Left ventricle myocardium inferior (tissue), 1 donor: ENCODE measurements at regions not wholly inside any gene's neighbourhood (a gene's known extent, or its start where the extent isn't known, plus 50 kb on each side); places are given as distances from the start of the nearest gene placed in this dataset.

Experiments
- DNase-seq: peaks from one replicate; pipeline ENCODE4 v3.0.0-alpha.2; 2020
- H3K27ac ChIP-seq: fragments of 200-600 bp; replicated peaks from 2 replicates; pipeline ENCODE4 v1.8.0; 2021
- H3K27me3 ChIP-seq: fragments of 200-600 bp; 2 replicates; pipeline ENCODE4 v1.8.0; 2021; ENCODE audit warnings: low read depth
- H3K36me3 ChIP-seq: fragments of 200-600 bp; 2 replicates; pipeline ENCODE4 v1.8.0; 2021
- H3K4me1 ChIP-seq: fragments of 200-600 bp; 2 replicates; pipeline ENCODE4 v1.8.0; 2021
- H3K4me3 ChIP-seq: fragments of 200-600 bp; 2 replicates; pipeline ENCODE4 v1.8.0; 2021; ENCODE audit warnings: mild to moderate bottlenecking, moderate library complexity
- H3K9me3 ChIP-seq: fragments of 200-600 bp; replicated peaks from 2 replicates; pipeline ENCODE4 v1.8.0; 2021
- CTCF ChIP-seq: fragments of 200-600 bp; IDR thresholded peaks from 2 replicates; pipeline ENCODE4 v1.8.0; 2021; ENCODE audit warnings: antibody characterized with exemption, mild to moderate bottlenecking, borderline replicate concordance
- intact Hi-C: fragments of 100-400 bp; cut with micrococcal nuclease; formaldehyde crosslinking; loops from one replicate; pipeline ENCODE4 v1.11.0; 2022
- donor health status: DM: no; HTN: yes; CAD: no; lungs with severe emphysema.

GRCh38 chr2:60251247-60251646, 302.2 kb downstream of the BCL11A start:
- intact Hi-C loops = no loop called here
- no peak for TF ChIP-seq CTCF
- H3K27me3 ChIP-seq = no peaks in the 10 kb centered on the region
- no peak for DNase-seq
- no peaks in the 10 kb centered on the region for H3K36me3 ChIP-seq
- H3K9me3 ChIP-seq = no peaks in the 10 kb centered on the region
- no peak overlapping the region for H3K27ac ChIP-seq
- no peaks in the 10 kb centered on the region for H3K4me1 ChIP-seq
- H3K4me3 ChIP-seq = no peak overlapping the region

GRCh38 chr2:60249879-60250278, 303.6 kb downstream of the BCL11A start:
- Histone ChIP-seq H3K27ac (no peak overlapping the region), H3K4me3 (no peak overlapping the region), H3K27me3 (no peaks in the 10 kb centered on the region), H3K36me3 (no peaks in the 10 kb centered on the region), H3K4me1 (no peaks in the 10 kb centered on the region), H3K9me3 (no peaks in the 10 kb centered on the region)
- intact Hi-C loops = no loop called here
- DNase-seq = no peak
- TF ChIP-seq CTCF = no peak

GRCh38 chr2:60247471-60247870, 306.0 kb downstream of the BCL11A start:
- Histone ChIP-seq H3K27me3 (no peaks in the 10 kb centered on the region), H3K27ac (no peak overlapping the region), H3K4me3 (no peak overlapping the region), H3K9me3 (no peaks in the 10 kb centered on the region), H3K36me3 (no peaks in the 10 kb centered on the region), H3K4me1 (no peaks in the 10 kb centered on the region)
- no peak for TF ChIP-seq CTCF
- intact Hi-C loops = no loop called here
- no peak for DNase-seq

GRCh38 chr2:60246583-60246982, 306.9 kb downstream of the BCL11A start:
- H3K27ac ChIP-seq = no peak overlapping the region

GRCh38 chr2:60234274-60234986, 319.0 kb downstream of the BCL11A start:
- no peak overlapping the region for H3K4me3 ChIP-seq
- H3K27me3 ChIP-seq = no peaks in the 10 kb centered on the region
- no peaks in the 10 kb centered on the region for H3K4me1 ChIP-seq
- intact Hi-C loops = no loop called here
- no peak for TF ChIP-seq CTCF
- H3K27ac ChIP-seq = no peak overlapping the region
- H3K9me3 ChIP-seq = peaks cover 37% of the 10 kb centered on the region
- H3K36me3 ChIP-seq = no peaks in the 10 kb centered on the region
- no peak for DNase-seq

More at GRCh38 chr2:60246583-60246982, 306.9 kb downstream of the BCL11A start:
- H3K27me3 ChIP-seq = no peaks in the 10 kb centered on the region
- DNase-seq = no peak
- H3K9me3 ChIP-seq = no peaks in the 10 kb centered on the region
- no peak overlapping the region for H3K4me3 ChIP-seq
- no peaks in the 10 kb centered on the region for H3K36me3 ChIP-seq
- no peaks in the 10 kb centered on the region for H3K4me1 ChIP-seq
- intact Hi-C loops = no loop called here
- no peak for TF ChIP-seq CTCF
